ENCODE measurements at regions not wholly inside any gene's neighbourhood (a gene's known extent, or its start where the extent isn't known, plus 50 kb on each side); places are given as distances from the start of the nearest gene placed in this dataset.

DNA sequence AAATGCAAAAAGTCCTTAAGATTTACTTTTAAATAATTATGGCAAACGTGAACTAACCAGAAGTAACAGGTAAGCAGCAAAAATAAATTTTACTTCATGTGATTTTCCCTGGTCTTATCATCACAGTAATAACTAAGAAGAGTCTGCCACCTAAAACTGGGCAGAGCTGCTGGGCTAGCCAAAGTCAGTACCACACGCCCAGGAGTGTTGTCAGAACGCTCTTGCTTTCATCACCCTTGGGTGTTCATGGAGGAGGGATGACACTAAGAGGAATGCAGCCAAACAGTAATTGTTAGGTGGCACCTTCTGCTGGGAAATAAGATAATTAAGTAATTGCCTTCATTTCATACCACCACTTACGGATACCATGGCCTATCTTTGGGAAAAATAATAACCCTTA, 92.0 kb upstream of the NEUROD1 start:
- TF ChIP-seq, protein P1, sequence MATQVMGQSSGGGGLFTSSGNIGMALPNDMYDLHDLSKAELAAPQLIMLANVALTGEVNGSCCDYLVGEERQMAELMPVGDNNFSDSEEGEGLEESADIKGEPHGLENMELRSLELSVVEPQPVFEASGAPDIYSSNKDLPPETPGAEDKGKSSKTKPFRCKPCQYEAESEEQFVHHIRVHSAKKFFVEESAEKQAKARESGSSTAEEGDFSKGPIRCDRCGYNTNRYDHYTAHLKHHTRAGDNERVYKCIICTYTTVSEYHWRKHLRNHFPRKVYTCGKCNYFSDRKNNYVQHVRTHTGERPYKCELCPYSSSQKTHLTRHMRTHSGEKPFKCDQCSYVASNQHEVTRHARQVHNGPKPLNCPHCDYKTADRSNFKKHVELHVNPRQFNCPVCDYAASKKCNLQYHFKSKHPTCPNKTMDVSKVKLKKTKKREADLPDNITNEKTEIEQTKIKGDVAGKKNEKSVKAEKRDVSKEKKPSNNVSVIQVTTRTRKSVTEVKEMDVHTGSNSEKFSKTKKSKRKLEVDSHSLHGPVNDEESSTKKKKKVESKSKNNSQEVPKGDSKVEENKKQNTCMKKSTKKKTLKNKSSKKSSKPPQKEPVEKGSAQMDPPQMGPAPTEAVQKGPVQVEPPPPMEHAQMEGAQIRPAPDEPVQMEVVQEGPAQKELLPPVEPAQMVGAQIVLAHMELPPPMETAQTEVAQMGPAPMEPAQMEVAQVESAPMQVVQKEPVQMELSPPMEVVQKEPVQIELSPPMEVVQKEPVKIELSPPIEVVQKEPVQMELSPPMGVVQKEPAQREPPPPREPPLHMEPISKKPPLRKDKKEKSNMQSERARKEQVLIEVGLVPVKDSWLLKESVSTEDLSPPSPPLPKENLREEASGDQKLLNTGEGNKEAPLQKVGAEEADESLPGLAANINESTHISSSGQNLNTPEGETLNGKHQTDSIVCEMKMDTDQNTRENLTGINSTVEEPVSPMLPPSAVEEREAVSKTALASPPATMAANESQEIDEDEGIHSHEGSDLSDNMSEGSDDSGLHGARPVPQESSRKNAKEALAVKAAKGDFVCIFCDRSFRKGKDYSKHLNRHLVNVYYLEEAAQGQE (IDR thresholded peaks at IDR 0.05; ENCODE audit: insufficient read depth in 1 of 2, low read depth in 2 of 2, low read length in 2 of 2) = no peak
- TF ChIP-seq POLR2AphosphoS5 (IDR thresholded peaks at IDR 0.05; ENCODE audit: low read depth, low read length) = no peak
- TF ChIP-seq FOXP2 (optimal IDR thresholded peaks at IDR 0.05; ENCODE audit: borderline replicate concordance, extremely low read depth, extremely low read length, insufficient read depth) = no peak
- TF ChIP-seq TAF1 (IDR thresholded peaks at IDR 0.05; ENCODE audit: borderline replicate concordance, insufficient read depth, low read length) = no peak

All from PFSK-1 (cell line).